T-helper 2 cell (primary cell): ENCODE measurements at regions not wholly inside any gene's neighbourhood (a gene's known extent, or its start where the extent isn't known, plus 50 kb on each side); places are given as distances from the start of the nearest gene placed in this dataset.

ENCODE experiments used
- DNase-seq, 5 experiments: peaks; one replicate each; pipeline versions ENCODE4 v3.0.0 to v3.0.0-alpha.2; 2012 to 2022

DNA sequence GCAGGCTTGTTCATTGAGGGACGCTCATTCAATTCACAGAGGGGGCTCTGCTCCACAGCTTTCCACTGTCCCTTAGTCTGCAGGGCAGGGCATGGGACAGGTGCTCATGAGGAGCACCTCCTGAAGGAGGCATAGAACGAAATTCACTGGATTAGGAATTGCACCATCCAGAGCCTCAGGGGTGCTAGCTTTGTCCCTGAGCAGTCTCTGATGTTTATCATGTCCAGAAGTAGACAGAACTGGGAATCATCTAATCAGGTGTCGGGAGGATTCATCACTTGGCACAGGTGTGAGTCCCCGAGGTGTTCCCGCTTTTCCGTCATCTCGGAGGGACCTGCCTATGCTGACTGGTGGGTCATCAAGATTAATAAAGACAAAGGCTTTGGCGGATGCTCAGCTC, 321.4 kb downstream of the AJAP1 start:
- no peak for DNase-seq

DNA sequence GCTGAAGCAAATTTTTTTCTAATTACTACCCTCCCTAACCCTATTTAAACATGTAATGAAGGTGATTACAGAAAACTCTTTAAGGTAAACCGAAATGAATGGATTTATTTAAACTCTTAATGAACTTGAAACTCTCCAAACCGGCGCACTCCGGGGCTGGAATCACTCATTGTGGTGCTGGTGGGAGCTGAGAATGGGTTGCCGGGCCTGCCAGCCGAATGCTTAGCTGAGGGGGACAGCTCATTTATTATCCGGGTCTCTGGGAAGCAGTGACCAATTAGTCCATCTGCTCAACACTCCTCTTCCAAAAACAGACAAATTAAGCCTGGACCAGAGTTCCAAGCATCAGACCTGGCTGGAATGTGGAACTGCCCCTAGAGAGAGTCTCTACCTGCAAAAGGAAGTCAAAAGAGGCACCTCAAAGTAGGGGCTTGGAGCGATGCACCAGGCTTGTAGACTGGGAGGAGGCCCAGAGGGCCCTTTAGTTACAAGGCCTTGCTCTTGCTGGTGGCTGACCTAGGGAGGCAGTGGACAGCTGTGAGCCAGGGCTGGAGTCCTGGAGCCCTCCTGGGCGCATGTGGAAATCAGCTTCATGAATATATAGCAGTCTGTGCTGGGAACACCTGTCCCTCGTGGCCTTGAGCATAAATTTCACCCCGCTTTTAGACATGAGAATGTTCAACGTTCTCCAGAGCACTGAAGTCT, 320.7 kb downstream of the AJAP1 start:
- DNase-seq, result no peak

DNA sequence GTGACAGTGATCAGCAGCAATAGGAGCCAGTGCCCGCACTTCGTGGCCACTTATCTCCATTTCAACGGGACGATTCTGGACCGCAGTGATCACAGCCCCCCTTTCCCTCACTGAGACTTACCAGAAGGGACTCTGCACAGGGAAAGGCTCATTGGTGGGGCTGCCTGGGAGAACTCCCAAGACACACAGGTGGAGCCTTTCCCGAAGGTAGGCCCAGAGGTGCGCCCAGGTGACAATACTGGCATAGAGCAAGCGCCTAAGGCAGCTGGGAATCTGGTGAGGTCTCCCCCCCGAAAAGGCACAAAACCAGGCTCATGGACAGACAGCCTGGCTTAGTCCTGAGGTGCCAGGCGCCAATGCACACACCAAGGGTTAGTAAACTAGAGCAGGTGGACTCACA, 318.9 kb downstream of the AJAP1 start:
- DNase-seq, result no peak

DNA sequence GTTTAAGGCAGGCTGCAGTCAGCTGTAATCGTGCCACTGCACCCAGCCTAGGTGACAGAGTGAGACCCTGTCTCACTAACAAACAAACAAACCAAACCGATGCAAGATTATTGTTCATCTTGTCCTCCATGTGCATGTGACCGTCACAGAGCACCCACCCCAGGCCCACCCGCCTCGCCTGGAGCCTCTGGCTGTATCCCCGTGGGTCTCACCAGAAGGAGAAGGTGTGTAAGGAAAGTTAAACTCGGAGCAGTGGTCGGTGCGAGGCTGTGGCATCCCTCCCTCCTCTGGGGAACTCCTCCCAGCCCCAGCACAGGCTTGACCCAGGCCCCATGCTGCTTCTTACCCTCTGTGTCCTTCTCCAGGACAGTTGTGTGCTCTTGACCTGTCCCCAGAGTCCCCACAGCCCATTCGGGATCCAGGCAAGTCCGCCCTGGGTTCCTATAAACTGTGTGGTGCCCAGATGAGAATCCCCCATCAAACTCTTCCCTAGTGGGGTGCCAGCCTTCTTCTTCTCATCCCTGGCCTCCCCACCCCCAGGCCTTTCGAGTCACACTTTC, 318.4 kb downstream of the AJAP1 start:
- no peak for DNase-seq

DNA sequence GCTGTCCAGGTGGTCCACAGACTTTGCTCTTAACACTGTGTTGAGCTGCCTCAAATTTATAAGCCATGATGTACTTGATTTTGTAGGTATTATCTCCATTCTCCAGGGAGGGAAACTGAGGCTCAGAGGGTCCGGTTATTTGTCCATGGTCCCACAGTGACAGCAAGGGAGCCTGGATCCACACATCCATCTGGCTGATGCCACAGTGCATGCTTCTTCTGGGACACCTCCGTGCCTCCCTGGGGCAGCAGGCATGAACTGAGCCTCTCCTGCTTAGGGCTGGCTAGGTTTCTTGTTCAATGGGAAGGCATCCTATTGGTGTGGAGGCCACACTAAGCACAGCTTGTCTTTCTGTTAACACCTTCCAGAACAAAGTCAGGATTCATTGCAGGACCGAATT, 317.3 kb downstream of the AJAP1 start:
- no peak for DNase-seq

DNA sequence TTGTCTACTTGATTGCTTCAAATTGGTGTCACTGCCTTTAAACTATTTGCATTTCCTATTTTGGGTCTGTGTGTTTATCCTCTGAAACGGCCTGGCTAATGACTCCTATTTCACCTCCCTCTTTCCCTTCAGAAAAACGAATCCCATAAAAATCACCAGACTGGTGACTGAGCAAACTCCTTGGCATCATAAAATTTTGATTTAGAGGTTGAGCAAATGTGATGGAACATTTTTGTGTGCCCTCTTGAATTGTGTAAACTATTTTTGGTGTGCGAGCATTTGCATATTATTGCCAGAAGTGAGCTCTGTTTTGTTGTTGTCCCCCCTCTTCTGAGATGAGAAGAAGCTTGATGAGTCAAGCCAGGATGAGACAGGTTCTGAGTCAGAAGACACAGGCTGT, 316.1 kb downstream of the AJAP1 start:
- no peak for DNase-seq

DNA sequence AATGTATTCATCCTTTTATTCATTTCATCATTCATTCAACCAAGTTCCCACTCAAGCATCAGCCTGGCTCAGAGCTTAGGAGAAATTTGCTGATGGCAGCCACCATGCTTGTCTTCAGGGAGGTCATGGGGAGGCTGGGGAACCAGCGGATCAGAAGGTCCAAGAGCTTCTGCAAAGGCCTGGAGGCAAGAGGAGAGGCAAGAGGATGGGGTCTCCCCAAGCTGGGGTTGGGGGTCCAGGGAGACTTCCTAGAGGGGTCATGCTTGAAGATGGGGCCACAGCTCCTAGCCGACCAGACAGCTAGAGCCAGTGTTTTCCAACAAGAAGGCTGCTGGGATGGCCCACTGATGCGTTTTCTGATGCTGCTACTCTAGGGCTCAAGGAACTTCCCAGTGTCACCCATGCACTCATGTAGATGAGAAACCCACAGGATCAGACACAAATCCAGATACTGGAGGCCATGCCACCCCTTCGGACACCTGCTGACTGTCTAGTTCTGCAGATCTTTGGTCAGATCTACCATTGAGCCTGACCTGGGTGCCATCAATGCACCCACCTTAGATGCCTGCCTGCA, 315.2 kb downstream of the AJAP1 start:
- DNase-seq, result no peak

DNA sequence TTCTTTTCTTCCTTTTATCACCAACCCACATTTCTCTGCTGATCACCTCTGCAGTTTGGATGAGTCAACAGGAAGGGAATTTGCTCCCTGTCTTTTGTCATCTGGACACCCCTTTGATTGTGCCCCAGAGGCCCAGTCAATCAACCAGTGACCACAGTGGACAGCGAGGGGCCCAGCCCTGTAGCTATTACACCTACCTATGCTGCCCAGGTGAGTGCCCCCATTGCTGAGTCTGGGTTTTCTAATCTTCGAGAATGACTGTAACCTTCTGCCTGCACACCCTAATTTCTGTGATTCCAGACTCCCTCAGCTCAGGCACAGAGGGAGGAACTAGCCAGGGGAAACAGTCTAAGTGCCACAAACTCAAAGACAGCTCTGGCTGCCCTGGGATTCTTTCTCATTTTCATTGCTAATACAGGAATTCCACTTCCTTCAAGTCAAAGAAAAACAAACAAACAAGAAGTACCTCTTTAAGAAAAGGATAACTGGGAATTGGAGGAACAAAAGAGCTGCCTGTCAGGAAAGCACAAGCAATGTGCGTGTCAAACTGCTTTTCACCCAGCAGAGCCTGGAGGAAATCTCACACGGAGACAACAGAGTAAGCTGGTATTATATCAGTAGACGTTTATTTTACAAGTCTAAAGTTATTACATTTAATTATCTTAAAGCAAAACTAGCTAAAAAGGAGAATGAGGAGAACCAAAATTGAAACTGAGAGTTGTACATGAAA, 311.1 kb downstream of the AJAP1 start:
- DNase-seq, result no peak

DNA sequence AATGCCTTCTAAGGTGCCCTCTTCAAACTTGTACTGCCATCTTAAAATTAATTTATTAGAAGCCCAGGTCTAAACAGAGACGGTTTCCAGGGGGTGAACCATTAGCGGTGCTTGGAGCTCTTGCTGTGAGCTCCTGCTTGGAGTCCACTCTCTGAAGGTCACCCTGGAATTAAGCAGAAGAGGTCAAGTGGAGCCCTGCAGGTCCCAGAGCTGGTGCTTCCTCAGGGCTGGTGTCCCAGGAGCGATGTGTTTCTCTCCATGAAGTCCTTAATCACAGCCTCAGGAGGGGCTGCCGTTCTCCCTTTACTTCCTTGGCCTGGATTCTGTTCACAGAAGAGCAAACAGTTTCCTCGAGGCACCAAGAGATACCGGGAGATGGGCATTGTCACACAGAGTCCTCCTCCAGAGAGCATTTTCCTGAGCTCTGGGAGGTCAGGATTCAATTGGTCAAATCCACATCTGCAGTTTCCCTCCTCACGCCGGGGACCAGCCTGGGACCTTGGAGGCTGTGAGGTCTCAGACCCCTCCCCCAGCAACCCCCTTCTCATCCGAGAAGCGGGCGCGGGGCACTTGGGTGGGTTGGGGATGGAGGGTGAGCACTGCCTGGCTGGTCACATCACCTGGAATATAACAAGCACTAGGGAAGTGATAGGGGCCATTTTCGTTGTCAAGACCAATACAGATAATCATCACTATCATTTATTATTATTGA, 310.4 kb downstream of the AJAP1 start:
- DNase-seq, result no peak

DNA sequence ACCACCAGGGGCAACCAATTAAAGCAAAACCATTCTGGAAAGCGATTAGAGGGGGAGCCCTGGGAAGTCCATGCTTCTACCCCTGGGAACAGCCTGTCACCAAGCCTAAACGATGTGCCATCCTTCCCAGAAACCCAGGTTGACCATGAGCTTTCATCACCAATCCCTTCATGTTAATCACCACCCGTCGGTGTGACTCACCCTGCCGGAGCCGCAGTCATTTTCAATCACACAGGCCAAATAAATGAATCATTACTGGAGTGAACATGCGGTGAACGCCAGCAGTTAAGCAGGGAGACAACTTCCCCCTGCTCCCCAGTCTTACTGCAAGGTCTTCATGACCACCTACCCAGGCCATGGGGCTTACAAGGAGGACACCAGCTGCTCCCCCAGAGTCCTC, 308.8 kb downstream of the AJAP1 start:
- DNase-seq, result no peak

DNA sequence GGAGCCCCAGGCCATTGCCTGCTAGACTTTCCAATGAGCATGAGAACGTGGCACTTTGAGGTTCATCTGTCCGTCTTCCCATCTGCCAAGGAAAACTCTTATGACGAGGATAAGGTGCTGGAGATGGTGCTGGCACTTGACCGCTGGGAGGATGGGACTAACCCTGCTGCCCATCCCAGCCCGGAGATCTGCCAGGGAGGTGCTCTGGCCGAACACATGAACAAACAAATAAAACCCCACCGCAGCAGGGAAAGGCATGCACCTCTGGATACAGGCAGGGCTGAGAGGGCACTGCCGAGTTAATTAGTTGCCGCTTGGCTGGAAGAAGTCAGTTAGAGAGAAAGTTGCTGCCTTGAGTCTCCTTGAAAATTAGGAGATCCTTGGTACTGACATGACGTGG, 308.4 kb downstream of the AJAP1 start:
- no peak for DNase-seq

DNA sequence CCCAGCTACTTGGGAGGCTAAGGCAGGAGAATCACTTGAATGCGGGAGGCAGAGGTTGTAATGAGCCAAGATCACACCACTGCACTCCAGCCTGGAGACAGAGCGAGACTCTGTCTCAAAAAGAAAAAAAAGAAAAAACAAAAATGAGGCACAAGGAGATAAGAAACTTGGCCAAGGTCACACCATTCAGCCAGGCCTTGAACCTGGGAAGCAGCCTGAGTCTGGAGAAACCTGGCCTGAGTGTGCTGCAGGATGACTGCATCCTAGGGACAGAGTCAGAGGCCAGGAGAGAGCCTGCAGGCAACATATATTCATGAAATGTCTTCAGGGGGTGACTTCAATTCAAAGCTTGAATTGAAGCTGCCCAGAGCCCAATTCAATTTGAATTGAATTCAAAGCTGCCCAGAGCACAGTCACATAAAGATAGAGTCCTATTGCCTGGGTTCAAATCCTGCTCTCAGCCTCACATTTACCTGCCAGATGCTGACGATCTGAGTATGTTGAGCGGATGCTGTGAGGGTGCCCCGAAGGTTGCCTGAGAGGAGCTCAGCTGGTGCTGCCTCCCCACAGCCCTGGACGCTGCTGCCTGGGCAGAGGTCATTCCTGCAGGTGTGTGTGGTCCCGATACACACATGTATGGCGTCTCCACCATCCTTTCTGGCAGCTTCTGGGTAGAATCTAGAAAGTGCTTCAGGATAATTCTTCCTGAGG, 307.7 kb downstream of the AJAP1 start:
- DNase-seq, result no peak

DNA sequence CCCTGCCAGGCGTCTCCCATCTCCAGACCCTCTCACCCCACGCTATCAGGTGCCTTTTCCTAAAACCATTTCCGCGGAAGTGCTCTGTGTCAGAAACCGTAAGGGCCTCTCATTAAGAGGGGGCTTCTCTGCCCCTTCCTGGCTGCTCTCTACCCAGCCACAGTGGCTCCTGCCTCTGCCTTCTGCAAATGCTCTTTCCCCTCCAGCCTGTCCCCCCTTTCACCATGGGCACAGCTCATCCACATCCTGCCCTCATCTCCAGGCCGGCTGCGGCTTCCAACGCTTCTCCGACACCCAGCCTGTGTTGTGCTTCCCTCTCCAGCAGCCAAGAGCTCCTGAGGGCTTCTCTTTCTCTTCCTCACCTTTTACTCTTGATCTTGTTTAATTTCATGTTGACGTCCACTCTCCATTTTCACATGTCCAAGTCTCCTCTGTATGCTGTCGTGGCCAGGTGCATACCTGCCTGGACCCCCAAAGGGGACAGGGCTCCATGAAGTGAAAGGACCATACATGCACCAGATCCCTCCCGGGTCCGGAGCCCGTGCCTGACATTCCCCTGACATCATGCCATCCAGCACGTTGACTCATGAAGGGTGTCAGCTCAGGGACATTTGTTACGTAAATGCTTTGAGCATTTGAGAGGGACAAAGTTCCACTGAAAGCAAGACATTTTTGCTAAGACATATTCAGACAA, 306.5 kb downstream of the AJAP1 start:
- no peak for DNase-seq

DNA sequence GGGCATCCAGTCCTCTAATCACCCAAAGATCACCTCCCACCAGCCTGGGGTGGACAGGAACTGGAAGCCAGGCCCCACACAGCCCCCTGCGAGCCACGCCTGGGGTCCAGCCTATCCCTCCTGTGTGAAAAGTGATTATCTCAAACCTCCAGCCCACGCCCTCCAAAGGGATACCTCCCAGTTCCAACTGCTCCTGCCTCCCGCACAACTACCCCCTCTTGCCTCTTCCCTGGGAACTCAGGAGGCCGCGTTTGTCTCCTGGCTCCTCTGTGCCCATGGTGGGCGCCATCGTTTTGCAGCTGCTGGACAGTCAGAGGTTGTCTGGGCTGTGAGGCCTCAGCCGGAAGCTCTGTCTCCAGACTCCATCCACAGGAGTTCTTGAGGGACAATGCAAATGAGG, 305.9 kb downstream of the AJAP1 start:
- no peak for DNase-seq

DNA sequence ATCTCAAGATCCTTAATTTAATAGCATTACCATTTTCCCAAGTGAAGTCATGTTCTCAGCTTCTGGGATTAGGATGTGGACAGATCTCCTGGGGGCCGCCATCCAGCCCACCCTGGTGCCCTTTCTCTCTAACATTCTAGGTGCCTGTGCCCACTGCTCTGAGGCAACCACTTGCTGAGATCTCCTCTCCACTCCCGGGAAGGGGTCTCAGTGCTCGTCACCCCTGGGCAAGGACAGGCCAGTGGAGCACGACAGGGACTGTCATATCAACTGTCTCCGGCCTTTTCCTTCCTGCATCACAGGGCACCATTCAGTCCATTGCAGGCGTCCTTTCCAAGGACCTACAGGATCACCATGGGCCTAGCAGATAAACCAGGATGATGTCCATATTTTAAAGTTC, 304.8 kb downstream of the AJAP1 start:
- DNase-seq, result no peak

DNA sequence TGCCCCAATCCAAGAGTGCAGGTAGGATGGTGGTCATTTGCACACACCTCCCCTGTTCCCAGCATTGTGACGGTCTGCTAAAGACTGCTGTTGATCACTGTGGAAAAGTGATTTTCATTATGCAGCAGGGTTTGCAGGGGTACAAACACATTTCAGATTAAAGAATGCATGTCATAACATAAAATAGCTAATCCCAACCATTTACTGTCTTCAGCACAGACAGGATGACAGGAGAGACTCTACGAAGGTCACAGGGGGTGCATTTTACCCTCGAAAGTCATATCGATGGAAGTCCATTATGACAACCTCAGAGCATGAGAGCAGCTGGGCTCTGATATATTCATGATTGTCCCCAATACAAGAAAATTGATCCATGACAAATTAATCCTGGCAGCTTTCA, 302.6 kb downstream of the AJAP1 start:
- no peak for DNase-seq

DNA sequence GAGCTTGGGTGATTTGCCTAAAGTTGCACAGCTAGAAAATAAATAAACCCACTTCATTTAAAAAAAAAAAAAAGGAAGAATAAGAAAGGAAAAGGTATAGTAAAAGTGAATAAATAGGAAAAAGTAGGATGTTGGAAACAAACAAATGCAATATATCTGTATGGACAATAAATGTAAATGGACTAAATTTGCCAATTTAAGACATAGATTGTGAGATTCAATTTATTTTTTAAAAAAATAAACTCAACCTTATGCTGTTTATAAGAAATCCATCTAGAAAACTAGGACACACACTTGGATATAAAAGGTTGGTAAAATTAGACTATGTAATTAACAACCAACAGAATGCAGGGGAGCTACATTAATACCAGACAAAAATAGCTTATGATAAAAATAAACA, 300.0 kb downstream of the AJAP1 start:
- no peak for DNase-seq

DNA sequence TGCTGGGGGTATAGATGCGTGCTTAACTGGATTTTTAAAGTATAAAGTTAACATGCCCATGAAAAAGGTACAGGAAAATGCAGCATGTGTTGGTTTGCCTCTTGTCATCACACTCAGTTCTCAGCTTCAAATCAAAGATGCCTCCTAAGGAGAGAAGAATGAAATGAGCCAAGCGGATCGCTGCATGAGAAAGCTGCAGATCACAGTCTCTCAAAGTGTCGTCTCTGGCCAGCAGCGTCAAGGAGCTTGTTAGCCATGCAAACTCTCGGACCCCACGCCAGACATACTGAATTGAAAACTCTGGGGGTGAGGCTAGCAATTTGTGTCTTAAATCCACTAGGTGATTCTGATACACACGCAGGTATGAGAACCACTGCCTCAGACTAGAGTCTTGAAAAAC, 297.2 kb downstream of the AJAP1 start:
- no peak for DNase-seq

DNA sequence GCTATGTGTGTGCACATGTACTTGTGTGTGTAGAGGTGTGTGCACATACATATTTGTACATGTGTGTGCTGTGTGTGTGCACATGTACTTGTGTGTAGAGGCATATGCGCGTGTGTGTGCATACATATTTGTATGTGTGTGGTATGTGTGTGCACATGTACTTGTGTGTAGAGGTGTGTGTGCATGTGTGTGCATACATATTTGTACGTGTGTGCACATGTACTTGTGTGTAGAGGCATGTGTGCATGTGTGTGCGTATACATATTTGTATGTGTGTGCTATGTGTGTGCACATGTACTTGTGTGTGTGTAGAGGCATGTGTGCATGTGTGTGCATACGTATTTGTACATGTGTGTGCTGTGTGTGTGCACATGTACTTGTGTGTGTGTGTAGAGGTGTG, 291.9 kb downstream of the AJAP1 start:
- no peak for DNase-seq

DNA sequence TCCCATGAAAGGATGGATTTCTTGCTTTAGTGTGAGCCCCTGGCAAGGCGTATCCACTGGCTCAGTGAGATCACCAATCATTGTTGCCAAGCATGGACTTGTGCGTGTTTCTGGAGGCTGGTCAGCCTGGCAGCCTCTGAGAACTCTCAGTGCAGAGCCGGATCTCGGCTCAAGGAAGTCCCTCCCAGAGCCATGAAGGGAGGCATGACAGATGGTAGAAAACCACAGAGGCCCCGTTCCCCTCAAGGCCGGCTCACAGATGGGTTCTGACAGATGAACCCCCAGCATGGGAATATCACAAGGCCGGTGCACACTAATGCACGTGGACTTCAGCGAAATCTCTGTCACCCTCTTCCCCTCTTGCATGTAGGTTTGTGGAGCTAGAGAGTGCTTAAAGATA, 290.5 kb downstream of the AJAP1 start:
- DNase-seq, result no peak

DNA sequence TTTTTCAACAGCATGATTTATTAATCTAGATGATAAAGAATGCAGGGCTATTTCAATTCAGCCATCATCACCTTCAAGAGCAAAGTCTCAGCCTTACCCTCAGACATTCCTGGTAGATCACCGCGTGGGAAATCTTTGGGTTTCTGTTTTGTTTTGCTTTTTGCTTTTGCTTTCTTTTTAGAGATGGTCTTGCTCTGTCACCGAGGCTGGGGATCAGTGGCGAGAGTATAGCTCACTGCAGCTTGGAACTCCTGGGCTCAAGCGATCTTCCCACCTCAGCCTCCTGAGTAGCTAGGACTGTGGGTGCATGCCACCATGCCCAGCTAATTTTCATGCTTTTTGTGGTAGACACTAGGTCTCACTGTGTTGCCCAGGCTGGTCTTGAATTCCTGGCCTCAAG, 289.7 kb downstream of the AJAP1 start:
- DNase-seq, result no peak

DNA sequence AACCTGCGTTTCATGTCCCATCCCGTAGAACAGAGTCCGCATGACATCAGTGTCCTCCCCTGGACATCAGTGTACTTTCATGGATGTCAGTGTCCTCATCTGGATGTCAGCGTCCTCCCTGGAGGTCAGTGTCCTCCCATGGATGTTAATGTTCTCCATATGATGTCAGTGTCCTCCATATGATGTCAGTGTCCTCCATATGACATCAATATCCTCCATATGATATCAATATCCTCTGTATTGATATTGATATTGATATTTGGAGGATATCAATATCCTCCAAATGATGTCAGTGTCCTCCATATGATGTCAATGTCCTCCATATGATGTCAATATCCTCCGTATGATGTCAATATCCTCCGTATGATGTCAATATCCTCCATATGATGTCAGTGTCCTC, 284.9 kb downstream of the AJAP1 start:
- DNase-seq, result no peak
